HG02884 (cell line): ENCODE measurements at regions not wholly inside any gene's neighbourhood (a gene's known extent, or its start where the extent isn't known, plus 50 kb on each side); places are given as distances from the start of the nearest gene placed in this dataset.
"Not testable (repeated sequence)": the region's sequence is repeated elsewhere in the genome, so short reads cannot be mapped to it uniquely, and the experiment has no call there.

Experiments used
- ATAC-seq: cut with Tn5 transposase; IDR thresholded peaks from one replicate; pipeline ENCODE4 v1.9.1; 2021; ENCODE audit warnings: mild to moderate bottlenecking, moderate library complexity; ENCODE audit not compliant: unreplicated experiment

- no peak for ATAC-seq
These were observed 339.9 kb upstream of the SPRY2 start for GRCh38 chr13:80680786-80681366.

- ATAC-seq: no peak
These were observed 338.5 kb upstream of the SPRY2 start for GRCh38 chr13:80679423-80679822.

- no peak for ATAC-seq
These were observed 336.3 kb upstream of the SPRY2 start for GRCh38 chr13:80677227-80677626.

GRCh38 chr13:80675442-80675841 is 334.5 kb upstream of the SPRY2 start:
- not testable (repeated sequence) for ATAC-seq

GRCh38 chr13:80671773-80672172 is 330.8 kb upstream of the SPRY2 start:
- no peak for ATAC-seq

- ATAC-seq: no peak
These were observed 328.2 kb upstream of the SPRY2 start for GRCh38 chr13:80669112-80669511.

GRCh38 chr13:80668452-80668851 is 327.5 kb upstream of the SPRY2 start:
- ATAC-seq: no peak

GRCh38 chr13:80666782-80667552 is 326.0 kb upstream of the SPRY2 start:
- no peak for ATAC-seq

GRCh38 chr13:80665792-80666333 is 324.9 kb upstream of the SPRY2 start:
- ATAC-seq: no peak

GRCh38 chr13:80664950-80665349 is 324.0 kb upstream of the SPRY2 start:
- no peak for ATAC-seq

GRCh38 chr13:80663788-80664187 is 322.9 kb upstream of the SPRY2 start:
- no peak for ATAC-seq

- no peak for ATAC-seq
These were observed 317.8 kb upstream of the SPRY2 start for GRCh38 chr13:80658705-80659104.

- ATAC-seq: no peak
These were observed 315.6 kb upstream of the SPRY2 start for GRCh38 chr13:80656512-80656904.

- ATAC-seq: no peak
These were observed 315.0 kb upstream of the SPRY2 start for GRCh38 chr13:80655778-80656511.

GRCh38 chr13:80654638-80655249 is 313.8 kb upstream of the SPRY2 start:
- no peak for ATAC-seq

- no peak for ATAC-seq
These were observed 308.3 kb upstream of the SPRY2 start for GRCh38 chr13:80649274-80649673.

- no peak for ATAC-seq
These were observed 301.7 kb upstream of the SPRY2 start for GRCh38 chr13:80642641-80643040.

- ATAC-seq: no peak
These were observed 292.3 kb upstream of the SPRY2 start for GRCh38 chr13:80633251-80633650.

GRCh38 chr13:80630685-80631121 is 289.8 kb upstream of the SPRY2 start:
- ATAC-seq: no peak

GRCh38 chr13:80618781-80619180 is 277.9 kb upstream of the SPRY2 start:
- no peak for ATAC-seq

GRCh38 chr13:80612804-80613203 is 271.9 kb upstream of the SPRY2 start:
- no peak for ATAC-seq
